ENCODE measurements at regions not wholly inside any gene's neighbourhood (a gene's known extent, or its start where the extent isn't known, plus 50 kb on each side); places are given as distances from the start of the nearest gene placed in this dataset.

DNA sequence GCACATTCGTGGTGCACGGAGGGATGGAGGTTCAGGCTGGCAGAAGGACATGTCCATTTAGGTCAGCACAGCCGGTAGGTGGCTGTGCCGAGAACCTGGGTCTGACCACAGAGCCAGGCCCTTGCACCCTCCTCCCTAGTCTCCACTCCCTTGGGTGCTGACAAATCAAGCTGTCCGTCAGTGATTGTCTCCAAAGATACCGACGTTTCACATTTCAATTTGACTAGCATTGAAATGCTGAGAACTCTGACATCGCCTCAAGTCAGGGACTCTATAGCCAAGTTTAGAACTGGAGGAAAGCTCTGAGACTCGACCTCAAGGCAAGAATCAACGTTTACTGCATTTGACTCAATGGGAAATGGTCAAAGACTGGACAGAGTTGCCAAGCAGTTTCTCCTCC, 1321.1 kb downstream of the TBC1D22A start:
- TF ChIP-seq GATA2 (IDR thresholded peaks at IDR 0.05; ENCODE audit: low read depth, low read length) (no peak), GATA3 (IDR thresholded peaks at IDR 0.05; ENCODE audit: low read depth, low read length) (no peak)
